ENCODE measurements at regions not wholly inside any gene's neighbourhood (a gene's known extent, or its start where the extent isn't known, plus 50 kb on each side); places are given as distances from the start of the nearest gene placed in this dataset.
"Not testable (repeated sequence)": the region's sequence is repeated elsewhere in the genome, so short reads cannot be mapped to it uniquely, and the experiment has no call there.

GRCh38 chr3:194904999-194905398 lies 219.3 kb downstream of the FAM43A start:
- H3K9me3 ChIP-seq (ENCODE audit: control insufficient read depth, insufficient read depth, low read depth, low read length): peaks cover 15% of the 10 kb centered on the region
- H3K36me3 ChIP-seq (ENCODE audit: control insufficient read depth, insufficient read depth, low read length); intact Hi-C loops (cut with micrococcal nuclease; ENCODE audit: unreplicated experiment); ATAC-seq; DNase-seq (ENCODE audit: low read depth, low spot score); BruUV-seq (replicated peaks); in situ Hi-C loops (cut with HindIII; ENCODE audit: low pct_unique_long_range_greater_than_20kb, low sequenced_read_pairs); H3K4me1 ChIP-seq (ENCODE audit: control insufficient read depth, insufficient read depth, low read length); H3K27me3 ChIP-seq (ENCODE audit: control insufficient read depth, insufficient read depth, low read length); H3K4me3 ChIP-seq (ENCODE audit: low read depth in 2 of 2, low read length in 2 of 2); POLR2A ChIA-PET; CTCF ChIA-PET; H3K27ac ChIP-seq (ENCODE audit: low read length): not testable (repeated sequence)

GRCh38 chr3:194905696-194906095 lies 220.0 kb downstream of the FAM43A start:
- POLR2A ChIA-PET: no interaction called here

More at GRCh38 chr3:194905696-194906095, 220.0 kb downstream of the FAM43A start:
- peaks cover 15% of the 10 kb centered on the region for H3K9me3 ChIP-seq (ENCODE audit: control insufficient read depth, insufficient read depth, low read depth, low read length)
- TF ChIP-seq POLR2AphosphoS5 (IDR thresholded peaks at IDR 0.05; ENCODE audit: low read depth, low read length): no peak
- TF ChIP-seq SIN3A (IDR thresholded peaks at IDR 0.05; ENCODE audit: borderline replicate concordance, insufficient read depth, low read depth, low read length): no peak
- TF ChIP-seq CTCF (IDR thresholded peaks at IDR 0.05): no peak
- TF ChIP-seq TCF7L2 (IDR thresholded peaks at IDR 0.05; ENCODE audit: low read depth, low read length): no peak
- no peak for TF ChIP-seq REST (IDR thresholded peaks at IDR 0.05; ENCODE audit: insufficient read depth in 1 of 2, low read depth in 2 of 2, low read length in 1 of 2)
- ATAC-seq: no peak
- no peak for DNase-seq (ENCODE audit: low read depth, low spot score)
- no peaks in the 10 kb centered on the region for H3K27me3 ChIP-seq (ENCODE audit: control insufficient read depth, insufficient read depth, low read length)
- no peaks in the 10 kb centered on the region for H3K4me1 ChIP-seq (ENCODE audit: control insufficient read depth, insufficient read depth, low read length)
- CTCF ChIA-PET: no interaction called here
- H3K36me3 ChIP-seq (ENCODE audit: control insufficient read depth, insufficient read depth, low read length): no peaks in the 10 kb centered on the region
- H3K27ac ChIP-seq (ENCODE audit: low read length): no peak overlapping the region
- intact Hi-C loops (cut with micrococcal nuclease; ENCODE audit: unreplicated experiment) (no loop called here), in situ Hi-C loops (cut with HindIII; ENCODE audit: low pct_unique_long_range_greater_than_20kb, low sequenced_read_pairs) (no loop called here)
- no peak overlapping the region for H3K4me3 ChIP-seq (ENCODE audit: low read depth in 2 of 2, low read length in 2 of 2)
- no TSS peak for BruUV-seq (replicated peaks)

Data from Panc1 (cell line).